ENCODE measurements at regions not wholly inside any gene's neighbourhood (a gene's known extent, or its start where the extent isn't known, plus 50 kb on each side); places are given as distances from the start of the nearest gene placed in this dataset.
"Not testable (repeated sequence)": the region's sequence is repeated elsewhere in the genome, so short reads cannot be mapped to it uniquely, and the experiment has no call there.

DNA sequence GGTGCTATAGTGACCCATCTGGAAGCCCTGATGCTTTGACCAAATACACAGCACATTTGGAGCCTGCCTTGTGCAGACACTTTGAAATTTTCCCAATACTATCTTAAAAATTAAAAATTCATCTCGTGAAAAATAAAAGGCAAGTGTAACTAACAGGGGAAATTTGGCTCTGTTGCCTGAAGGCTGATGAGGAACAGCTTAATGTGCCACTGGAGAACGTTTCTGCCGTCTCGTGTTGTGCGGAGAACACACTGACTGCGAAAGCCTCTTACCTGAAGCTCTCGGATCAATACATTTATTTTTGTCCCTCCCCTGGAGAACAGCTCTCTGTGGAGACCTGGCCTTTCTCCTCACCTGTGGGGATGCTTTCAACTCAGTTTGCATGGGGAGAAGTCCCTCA, 77.2 kb upstream of the CHST15 start:
- intact Hi-C loops (cut with micrococcal nuclease), result no loop called here

DNA sequence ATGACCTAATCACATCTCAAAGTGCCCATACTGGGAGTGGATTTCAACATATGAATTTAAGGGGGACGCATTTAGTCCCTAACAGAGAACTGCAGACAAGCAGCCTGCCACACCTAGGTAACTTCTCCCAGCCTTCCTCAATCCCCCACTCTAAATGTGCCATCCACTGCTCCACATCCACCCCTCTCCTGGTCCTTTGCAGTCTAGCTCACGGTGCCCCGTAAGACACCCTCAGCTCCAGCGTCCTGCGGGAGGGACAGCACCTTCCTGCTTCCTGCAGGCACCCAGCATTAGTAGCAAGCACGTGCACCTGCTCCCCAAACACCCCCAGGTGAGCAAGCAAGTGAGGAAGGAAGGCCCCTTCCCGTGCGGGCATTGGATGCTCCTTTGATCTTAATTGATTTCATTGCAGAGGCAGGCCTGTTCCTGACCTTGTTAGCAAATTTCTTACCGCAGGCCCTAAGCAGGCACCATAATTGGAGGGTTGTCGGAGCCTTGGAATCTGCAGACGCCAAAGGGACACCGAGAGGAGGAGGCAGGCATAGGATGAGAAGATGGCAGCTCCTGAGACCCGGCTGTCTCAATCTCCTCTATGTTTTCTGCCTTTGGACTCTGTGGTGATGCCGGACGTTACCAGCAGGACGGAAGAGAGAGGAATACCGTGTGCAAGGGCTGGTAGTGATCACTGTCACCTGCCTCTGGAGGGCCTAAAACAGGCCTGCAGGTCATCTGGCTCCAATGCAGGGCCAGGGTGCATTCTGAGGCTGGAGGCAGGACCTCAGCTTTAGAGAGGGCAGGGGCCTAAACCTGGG, 75.8 kb upstream of the CHST15 start:
- intact Hi-C loops (cut with micrococcal nuclease), result no loop called here

DNA sequence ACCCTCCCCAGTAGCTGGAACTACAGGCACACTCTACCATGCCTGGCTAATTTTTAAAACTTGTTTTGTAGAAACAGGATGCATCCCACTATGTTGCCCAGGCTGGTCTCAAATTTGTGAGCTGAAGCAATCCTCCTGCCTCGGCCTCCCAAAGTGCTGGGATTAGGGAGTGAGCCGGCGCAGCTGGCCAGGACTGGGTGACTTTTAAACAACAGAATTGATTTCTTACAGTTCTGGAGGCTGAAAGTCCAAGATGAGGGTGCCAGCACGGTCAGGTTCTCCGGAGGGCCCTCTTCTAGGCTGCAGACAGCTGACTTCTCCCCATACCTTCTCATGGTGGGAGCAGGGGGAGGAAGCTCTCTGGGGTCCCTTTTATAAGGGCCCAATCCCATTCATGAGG, 75.2 kb upstream of the CHST15 start:
- intact Hi-C loops (cut with micrococcal nuclease), result no loop called here

- intact Hi-C loops (cut with micrococcal nuclease), result not testable (repeated sequence)
Observed at GRCh38 chr10:124167925-124168324, 74.5 kb upstream of the CHST15 start.

- intact Hi-C loops (cut with micrococcal nuclease), result no loop called here
Observed at GRCh38 chr10:124166431-124167125, 73.2 kb upstream of the CHST15 start.

- intact Hi-C loops (cut with micrococcal nuclease), result no loop called here
Observed at GRCh38 chr10:124165827-124166226, 72.4 kb upstream of the CHST15 start.

DNA sequence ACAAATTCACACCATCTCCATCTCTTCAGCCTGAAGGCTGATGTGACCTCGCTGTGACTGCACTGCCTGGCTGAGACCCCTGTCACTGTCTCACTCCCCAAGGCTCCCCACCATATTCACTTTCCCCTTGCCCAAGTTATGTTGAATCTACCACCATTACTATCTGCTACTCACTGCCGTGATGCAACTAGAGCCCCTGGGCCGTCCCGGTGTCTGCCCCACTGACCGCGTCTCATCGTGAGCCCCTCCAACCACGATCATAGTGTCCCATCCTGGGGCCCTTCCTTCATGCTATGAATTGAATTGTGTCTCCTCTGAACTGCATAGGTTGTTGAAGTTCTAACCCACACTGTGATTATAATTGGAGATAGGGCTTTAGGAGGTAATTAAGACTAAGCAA, 71.9 kb upstream of the CHST15 start:
- intact Hi-C loops (cut with micrococcal nuclease), result no loop called here

DNA sequence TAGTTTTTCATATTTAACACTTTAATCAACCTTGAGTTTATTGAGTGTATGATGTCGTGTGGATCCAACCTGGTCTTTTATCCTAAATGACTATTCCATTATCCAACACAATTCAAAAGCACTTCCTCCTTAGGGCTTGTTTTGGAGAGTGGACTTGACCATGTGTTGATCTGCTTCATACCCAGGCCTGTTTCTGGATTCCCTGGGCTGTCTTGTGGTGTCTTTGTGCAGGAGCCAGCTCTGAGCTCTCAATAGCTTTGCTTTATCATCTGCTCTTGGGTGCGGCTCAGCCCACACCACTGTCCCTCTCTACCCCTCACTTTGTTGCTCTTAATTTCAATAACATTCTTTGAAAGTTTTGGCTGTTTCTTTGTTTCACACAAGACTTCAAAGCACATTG, 70.9 kb upstream of the CHST15 start:
- intact Hi-C loops (cut with micrococcal nuclease), result no loop called here

DNA sequence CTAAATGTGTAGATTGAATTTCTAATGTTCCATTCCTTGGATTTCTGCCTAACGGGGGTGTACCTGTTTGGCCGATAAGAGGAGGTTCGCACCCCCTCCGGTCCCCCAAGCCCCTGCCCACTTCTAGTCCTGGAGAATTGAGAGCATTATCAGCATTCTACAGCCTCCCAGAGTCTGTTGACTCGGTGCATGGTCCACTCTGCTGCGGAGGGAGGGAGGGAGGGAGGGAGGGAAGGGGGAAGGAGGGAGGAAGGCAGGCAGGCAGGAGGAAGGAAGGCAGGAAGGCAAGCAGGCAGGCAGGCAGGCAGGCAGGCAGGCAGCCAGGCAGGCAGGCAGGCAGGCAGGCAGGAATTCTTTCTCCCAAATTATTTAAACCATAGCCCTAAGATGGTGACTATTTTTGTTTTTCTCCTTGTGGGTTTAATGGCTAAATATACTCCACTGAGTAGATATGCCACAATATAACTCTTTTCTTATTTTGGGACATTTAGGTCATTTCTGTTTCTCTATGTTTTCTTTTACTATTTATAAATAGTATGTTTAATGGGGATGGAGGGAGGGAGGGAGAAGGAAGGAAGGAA, 69.5 kb upstream of the CHST15 start:
- intact Hi-C loops (cut with micrococcal nuclease), result no loop called here

GRCh38 chr10:124162136-124162535, 68.7 kb upstream of the CHST15 start:
- intact Hi-C loops (cut with micrococcal nuclease), result no loop called here

GRCh38 chr10:124161601-124162000, 68.2 kb upstream of the CHST15 start:
- intact Hi-C loops (cut with micrococcal nuclease), result no loop called here

- intact Hi-C loops (cut with micrococcal nuclease), result no loop called here
Observed at GRCh38 chr10:124160943-124161582, 67.7 kb upstream of the CHST15 start.

DNA sequence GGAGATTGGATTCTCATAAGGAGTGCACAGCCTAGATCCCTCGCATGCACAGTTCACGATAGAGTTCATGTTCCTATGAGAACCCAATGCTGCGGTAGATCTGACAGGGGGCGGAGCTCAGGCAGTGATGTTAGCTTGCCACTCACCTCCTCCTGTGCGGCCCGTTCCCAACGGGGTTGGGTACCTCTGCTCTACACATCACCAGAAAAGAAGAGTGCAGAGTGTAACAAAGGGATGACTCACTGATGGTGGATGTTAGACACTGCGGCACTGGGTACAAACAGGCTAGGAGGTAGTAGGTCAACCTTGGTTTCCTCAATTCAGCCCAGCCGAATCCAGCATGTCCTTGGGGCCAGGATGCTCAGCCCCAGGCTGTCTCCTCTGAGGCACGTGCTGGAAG, 66.8 kb upstream of the CHST15 start:
- intact Hi-C loops (cut with micrococcal nuclease), result no loop called here

GRCh38 chr10:124159153-124159552, 65.8 kb upstream of the CHST15 start:
- intact Hi-C loops (cut with micrococcal nuclease), result no loop called here

- intact Hi-C loops (cut with micrococcal nuclease), result no loop called here
Observed at GRCh38 chr10:124158592-124158991, 65.2 kb upstream of the CHST15 start.

GRCh38 chr10:124157271-124157681, 63.9 kb upstream of the CHST15 start:
- intact Hi-C loops (cut with micrococcal nuclease), result no loop called here

GRCh38 chr10:124156524-124157260, 63.3 kb upstream of the CHST15 start:
- intact Hi-C loops (cut with micrococcal nuclease), result no loop called here

- intact Hi-C loops (cut with micrococcal nuclease), result no loop called here
Observed at GRCh38 chr10:124155781-124156435, 62.5 kb upstream of the CHST15 start.

GRCh38 chr10:124153023-124153826, 59.8 kb upstream of the CHST15 start:
- intact Hi-C loops (cut with micrococcal nuclease), result loop anchor here (2.0 kb wide), 1 partner anchor 80 kb away; no protein-coding TSS in a partner anchor

Data from T-helper 1 cell treated with Interleukin-12 subunit alpha and Interleukin-12 subunit beta and Interleukin-4 antibody, amounts not matched to agents 30 ng/mL and 1 ng/mL, for 36 hours (primary cell).